ENCODE measurements at regions not wholly inside any gene's neighbourhood (a gene's known extent, or its start where the extent isn't known, plus 50 kb on each side); places are given as distances from the start of the nearest gene placed in this dataset.

GRCh38 chr5:116378007-116378776, 196.4 kb downstream of the SEMA6A start:
- TF ChIP-seq CTCF (conservative IDR thresholded peaks at IDR 0.05; ENCODE audit: low read depth in 2 of 2) (no peak), EZH2 (IDR thresholded peaks at IDR 0.05; ENCODE audit: low read depth, unreplicated experiment) (no peak), CREB1 (CRISPR knock-in tag; IDR thresholded peaks at IDR 0.05; ENCODE audit: low read depth) (no peak), JUNB (IDR thresholded peaks at IDR 0.05; ENCODE audit: unreplicated experiment) (no peak)

Data from GM23338 (cell line).